OCI-LY1 (cell line): ENCODE measurements at regions not wholly inside any gene's neighbourhood (a gene's known extent, or its start where the extent isn't known, plus 50 kb on each side); places are given as distances from the start of the nearest gene placed in this dataset.

Source experiments
- EZH2 ChIP-seq: fragments of 200-600 bp; sonication (generic), shearing (Covaris generic); IDR thresholded peaks from 2 replicates; pipeline ENCODE4 v1.8.0; 2017; ENCODE audit warnings: borderline replicate concordance, mixed run types, mild to moderate bottlenecking, antibody characterized with exemption, low read length, moderate library complexity, mixed read lengths
- TF ChIP-seq, protein P1 (sequence below): fragments of 200-600 bp; sonication (generic), shearing (Covaris generic); IDR thresholded peaks from 2 replicates; pipeline ENCODE4 v1.5.1; 2017; ENCODE audit warnings: mild to moderate bottlenecking, antibody characterized with exemption, low read length, moderate library complexity, mixed read lengths

DNA sequence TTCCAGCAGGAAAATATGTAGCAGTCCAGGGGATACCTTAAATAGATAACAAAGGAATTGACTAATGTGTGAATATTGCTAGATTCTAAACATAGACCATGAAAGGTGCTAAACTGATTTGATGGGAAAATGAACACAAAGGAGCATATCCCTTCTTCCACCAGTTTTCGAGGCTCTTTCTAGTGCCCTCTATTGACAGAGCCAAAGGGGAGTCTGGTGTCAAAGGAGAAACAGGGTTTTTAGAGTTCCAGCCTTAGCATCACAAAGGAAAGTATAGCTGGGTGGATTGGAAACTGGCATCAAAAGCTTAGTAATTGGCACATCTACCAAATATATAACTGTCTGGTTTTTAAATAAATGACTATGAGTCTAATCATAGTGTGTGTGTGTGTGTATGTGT is 636.8 kb downstream of the ETV1 start:
- TF ChIP-seq, protein P1, sequence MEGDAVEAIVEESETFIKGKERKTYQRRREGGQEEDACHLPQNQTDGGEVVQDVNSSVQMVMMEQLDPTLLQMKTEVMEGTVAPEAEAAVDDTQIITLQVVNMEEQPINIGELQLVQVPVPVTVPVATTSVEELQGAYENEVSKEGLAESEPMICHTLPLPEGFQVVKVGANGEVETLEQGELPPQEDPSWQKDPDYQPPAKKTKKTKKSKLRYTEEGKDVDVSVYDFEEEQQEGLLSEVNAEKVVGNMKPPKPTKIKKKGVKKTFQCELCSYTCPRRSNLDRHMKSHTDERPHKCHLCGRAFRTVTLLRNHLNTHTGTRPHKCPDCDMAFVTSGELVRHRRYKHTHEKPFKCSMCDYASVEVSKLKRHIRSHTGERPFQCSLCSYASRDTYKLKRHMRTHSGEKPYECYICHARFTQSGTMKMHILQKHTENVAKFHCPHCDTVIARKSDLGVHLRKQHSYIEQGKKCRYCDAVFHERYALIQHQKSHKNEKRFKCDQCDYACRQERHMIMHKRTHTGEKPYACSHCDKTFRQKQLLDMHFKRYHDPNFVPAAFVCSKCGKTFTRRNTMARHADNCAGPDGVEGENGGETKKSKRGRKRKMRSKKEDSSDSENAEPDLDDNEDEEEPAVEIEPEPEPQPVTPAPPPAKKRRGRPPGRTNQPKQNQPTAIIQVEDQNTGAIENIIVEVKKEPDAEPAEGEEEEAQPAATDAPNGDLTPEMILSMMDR: no peak
- TF ChIP-seq EZH2: no peak
